ENCODE measurements at regions not wholly inside any gene's neighbourhood (a gene's known extent, or its start where the extent isn't known, plus 50 kb on each side); places are given as distances from the start of the nearest gene placed in this dataset.

GRCh38 chr13:50712456-50712855 lies 131.0 kb downstream of the DLEU7 start:
- no peak for DNase-seq

DNA sequence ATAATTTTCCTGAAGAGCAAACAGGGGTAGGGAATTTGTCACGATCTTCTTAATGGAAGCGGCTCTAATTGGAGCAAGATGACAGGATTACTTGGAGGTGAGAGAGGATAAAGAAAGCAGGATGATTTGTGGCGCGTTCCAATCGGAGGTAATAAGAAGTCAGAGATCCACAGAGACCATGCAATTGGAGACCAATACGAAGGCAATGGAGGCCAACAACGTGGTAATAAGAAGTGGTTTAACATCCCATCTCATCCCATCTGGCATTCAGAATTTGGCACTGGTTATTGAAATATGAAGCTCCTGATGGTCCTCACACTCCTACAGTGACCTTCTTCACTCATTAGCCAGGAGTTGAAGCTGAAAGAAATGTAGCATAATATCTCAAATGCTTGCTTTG lies 130.6 kb downstream of the DLEU7 start:
- no peak for DNase-seq

DNA sequence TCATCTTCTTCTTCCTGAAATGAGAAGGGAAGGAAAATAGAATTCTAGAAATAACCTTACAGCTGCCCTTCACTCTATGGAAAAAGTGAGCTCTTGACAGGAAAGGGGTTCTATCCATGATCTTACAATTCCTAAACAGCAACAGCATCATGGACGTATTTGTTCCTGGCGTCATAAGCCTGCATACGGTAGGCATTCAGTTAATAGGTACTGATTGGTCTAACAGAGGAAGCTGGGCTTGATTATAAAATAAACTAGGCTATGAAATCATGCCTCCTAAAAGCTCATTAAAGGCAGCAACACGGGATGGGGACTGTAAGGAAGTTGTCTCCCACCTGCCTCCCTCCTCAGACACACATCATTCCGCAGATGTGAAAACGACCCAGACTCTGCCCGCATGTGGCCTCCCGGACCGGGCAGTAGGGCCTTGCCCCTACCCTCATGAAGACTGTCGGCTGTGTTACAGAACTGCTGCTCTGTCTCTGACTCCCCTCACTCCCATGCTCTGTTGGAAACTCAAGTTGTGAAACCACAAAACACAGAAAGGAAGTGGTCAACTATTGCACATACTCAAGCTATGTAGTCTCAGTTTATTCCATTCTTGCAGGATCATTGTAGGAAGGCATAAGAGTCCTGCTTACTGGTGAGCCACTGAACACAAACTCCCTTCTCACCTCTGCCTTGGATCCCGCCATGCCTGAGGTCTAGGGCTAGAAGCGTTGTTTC lies 129.8 kb downstream of the DLEU7 start:
- no peak for DNase-seq

DNA sequence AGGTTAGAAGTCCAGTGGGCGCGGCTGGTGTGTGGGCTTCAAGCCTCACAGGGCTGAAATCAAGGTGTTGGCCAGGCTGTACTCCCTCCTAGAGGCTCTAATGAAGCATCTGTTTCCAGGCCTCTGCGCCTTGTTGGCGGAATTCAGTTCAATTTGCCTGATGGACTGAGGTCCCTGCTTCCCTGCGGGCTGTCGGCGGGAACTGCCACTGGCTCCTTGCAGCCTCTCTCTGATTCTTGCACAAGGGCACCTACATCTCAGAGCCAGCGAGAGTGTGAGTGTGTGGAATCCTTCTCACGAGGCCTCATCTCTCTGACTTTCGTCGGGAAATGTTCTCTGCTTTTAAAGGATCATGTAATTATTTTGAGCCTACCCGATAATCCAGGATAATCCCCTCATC lies 128.6 kb downstream of the DLEU7 start:
- DNase-seq: no peak

DNA sequence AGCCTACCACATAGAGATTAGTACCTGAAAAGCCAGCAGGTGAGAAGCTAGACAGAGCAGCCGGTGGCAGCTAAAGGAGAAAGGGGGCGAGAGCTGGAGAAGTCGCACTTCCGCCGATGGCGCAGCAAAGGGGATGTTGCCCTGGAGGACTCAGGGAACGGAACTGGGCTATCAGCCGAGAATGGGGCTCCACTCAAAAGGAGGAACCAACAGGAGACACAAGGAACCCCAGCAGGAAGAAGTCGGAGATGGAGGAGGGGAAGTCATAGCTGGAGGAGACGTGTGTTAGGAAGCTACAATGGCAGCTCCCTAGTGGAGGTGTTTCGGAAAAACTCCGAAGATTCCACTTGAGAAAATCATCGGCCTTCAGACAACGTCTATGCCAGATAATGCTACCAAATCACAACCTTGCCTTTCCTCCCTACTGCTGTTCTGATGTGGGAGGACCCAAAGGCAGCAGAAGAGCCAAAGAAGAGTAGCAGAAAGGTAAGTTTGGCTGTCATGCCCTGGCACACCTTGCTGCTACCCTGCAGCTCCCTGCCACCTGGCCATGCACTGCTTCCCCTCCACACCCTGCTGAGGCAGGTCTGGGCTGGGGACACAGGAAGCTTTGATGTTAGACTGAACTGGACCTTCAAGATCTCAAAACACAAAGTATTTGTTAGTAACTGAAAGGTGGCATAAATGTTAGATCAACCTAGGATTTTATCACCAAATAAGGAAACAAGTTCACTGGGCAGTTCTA lies 127.9 kb downstream of the DLEU7 start:
- DNase-seq: no peak

DNA sequence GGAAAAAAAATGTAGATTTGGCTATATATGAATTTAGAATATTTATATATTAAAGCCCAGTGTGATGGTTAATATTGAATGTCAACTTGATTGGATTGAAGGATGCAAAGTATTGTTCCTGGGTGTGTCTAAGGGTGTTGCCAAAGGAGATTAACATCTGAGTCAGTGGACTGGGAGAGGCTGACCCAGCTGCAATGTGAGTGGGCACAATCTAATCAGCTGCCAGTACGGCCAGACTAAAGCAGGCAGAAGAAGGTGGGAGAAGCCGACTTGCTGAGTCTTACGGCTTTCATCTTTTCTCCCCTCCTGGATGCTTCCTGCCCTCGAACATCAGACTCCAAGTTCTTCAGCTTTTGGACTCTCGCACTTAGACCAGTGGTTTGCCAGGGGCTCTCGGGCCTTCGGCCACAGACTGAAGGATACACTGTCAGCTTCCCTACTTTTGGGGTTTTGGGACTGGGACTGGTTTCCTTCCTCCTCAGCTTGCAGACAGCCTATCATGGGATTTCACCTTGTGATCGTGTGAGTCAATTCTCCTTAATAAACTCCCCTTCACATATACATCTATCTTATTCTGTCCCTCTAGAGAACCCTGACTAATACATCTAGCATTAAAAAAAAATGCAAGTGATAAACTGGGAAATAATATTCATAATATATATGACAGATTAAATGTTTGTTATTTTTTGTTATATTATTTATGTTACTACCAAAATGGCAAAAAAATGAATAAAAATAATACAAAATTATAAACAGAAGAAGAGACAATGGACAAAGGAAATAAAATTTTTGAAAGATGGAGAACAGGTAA lies 122.4 kb downstream of the DLEU7 start:
- DNase-seq: no peak

- no peak for DNase-seq
Measured at GRCh38 chr13:50721672-50721992, 121.9 kb downstream of the DLEU7 start.

DNA sequence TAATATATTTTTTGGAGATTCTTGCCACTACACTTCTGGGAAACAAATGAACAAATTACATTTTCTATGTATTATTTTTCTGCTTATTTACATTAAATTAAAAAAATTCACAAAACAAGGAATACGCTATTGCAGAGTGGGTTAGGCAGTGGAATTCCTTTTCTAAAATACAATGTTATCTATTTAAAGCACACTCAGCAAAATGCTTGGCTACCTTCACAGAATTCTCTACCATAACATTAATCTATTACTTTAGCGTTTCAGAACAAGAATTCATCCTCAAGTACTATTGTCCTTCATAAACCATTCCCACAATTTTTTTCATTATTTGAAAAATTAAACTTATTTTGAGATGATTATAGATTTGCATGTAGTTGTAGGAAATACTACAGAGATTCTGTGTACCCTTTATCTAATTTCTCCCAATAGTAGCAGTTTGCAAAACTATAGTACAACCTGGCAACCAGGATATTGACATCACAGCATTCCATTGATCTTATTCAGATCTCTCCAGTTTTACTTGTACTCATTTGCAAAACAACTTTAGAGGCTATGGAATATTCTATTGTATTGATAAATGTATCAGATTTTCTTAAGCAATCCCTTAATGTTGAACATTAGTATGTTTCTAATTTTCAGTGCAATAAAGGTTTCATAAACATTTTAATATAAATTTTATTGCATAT lies 120.9 kb downstream of the DLEU7 start:
- no peak for DNase-seq

DNA sequence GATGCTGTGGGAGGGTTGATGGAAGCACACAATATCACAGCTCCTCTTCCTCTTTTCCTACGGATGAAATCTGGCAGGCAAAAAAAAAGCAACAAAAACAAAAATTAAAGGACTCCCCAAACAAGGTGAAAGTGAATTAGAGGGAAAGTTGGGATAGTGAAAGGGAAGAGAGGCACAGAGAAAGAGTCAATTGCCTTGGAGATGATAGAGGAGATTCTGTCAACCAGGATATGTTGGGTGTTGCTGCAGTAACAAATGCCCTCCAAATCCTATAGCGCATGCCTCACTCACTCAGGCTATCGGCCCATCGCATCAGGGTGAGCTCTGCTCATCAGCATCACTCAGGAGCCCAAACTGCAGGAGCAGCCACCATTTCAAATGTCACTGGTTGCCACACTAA lies 119.1 kb downstream of the DLEU7 start:
- no peak for DNase-seq

DNA sequence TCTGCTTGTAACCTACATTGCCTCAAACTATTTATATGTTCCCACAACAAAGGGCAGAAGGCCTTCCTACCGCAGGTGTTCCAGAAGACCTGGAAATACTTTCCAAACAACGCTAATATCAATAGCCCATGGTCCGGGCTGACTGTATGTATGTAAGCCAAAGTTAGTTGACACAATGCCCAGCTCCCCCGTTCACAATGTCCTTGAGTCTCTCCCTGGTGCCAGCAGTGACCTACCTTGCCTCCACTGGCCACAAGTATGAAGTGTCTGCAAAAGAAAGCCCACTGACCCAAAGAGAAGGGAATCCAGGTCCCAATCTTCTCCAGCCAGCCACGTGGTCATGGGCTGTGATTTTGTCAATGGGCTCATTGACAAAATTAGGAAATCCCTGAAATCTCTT lies 118.6 kb downstream of the DLEU7 start:
- no peak for DNase-seq

DNA sequence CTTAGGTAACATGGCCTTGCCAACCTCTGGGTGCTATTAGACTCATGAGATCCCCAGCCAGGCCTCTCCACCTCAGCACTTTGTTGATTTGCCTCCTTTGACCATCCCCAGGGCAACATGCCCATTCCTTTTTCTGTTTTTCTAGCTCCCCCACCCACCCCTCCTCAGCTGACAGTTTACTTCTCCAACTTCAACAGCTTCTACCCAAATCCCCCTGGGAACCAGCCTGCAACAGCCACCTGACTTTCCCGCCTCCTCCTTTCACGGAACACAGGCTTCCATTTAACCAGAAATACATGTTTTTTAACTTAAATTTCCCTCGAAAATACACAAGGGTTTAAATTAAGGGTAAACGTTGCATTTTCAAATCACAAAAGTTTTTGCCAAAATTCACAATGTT lies 117.3 kb downstream of the DLEU7 start:
- no peak for DNase-seq

- DNase-seq: no peak
Measured at GRCh38 chr13:50729177-50729576, 114.3 kb downstream of the DLEU7 start.

DNA sequence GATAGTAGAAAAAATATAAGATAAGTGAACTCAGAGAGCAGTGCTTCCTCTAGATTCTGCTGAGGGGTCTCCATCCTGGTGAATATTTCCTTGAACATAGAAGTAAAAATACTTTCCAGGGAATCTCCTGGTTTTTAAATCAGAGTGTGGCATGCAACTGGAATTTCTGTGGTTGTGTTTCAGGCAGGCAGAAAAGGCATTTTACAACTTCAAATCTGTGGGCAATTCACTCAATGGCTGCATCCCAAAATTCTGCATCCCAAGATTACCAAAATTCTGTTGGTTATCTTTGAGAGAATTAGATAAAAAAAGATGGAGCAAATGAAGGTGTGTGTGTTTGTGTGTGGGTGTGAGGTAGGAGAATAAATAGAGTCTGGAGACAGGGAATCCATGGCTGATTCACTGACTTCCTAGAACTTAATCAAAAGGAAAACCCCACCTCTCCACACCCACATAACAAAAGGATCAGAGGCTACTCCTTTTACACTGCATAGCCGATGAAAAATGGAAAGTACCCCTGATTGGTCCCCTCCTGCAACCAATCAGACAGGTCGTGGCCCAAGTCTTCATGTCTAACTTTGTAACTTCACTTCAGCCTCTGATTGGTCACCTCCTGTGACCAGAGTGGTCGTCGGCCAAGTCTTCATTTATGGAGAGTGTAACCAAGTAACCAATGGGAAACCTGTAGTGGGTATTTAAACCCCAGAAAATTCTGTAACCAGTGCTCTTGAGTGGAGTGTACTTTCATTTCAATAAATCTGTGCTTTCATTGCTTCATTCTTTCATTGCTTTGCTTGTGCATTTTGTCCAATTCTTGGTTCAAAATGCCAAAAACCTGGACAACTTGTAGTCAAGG lies 112.8 kb downstream of the DLEU7 start:
- DNase-seq: no peak

DNA sequence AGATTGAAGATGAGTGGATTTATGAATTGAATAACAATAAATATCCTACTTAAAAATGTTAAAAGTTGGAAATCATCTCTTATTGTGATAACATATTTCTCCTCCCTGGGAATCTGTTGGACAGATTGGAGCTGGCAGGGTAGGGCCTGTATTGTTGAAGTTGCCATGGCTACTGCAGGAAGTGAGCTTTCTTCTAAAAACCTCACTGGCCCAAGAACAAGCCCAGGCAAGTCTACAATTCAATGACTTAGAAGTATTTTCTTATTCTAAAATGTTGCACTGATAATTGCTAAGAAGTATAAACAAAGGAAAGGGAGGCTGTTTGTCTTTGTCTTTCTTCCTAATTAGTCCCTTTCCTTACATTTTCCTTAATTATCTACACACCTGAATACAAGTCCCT lies 112.1 kb downstream of the DLEU7 start:
- no peak for DNase-seq

DNA sequence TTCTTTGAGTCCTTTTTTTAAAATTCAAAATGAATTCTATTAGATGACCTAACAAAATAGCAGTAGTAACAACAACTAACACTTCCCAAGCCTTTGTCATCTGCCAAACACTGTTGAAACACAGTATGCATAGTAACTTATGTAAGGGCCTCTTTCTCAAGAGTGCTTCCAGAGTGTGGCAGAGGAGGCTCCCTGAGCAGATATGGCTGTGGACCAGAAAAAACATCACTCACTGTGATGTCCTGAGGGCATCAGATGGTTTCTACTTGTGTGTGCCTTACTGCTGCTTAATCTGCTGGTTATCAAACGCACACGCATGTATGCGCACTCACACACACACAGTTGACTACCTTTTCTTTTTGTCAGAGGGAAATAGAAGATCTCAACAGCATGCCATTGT lies 110.8 kb downstream of the DLEU7 start:
- no peak for DNase-seq

GRCh38 chr13:50733392-50733791 lies 110.1 kb downstream of the DLEU7 start:
- no peak for DNase-seq

DNA sequence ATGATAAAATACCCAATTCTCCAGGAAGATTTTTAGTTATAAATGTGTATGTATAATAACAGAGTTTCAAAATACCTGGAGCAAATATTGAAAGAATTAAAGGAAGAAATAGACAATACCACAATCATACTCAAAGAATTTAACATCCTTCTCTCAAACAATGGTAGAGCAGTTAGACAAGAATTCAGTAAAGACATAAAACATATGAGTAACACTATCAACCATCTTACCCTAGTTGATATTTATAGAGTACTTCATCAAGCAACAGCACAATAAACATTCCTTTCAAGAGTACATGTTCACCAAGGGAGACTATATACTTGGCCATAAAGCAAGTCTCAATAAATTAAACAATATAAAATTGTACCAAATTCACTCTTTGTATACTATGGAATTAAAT lies 108.4 kb downstream of the DLEU7 start:
- DNase-seq: no peak

DNA sequence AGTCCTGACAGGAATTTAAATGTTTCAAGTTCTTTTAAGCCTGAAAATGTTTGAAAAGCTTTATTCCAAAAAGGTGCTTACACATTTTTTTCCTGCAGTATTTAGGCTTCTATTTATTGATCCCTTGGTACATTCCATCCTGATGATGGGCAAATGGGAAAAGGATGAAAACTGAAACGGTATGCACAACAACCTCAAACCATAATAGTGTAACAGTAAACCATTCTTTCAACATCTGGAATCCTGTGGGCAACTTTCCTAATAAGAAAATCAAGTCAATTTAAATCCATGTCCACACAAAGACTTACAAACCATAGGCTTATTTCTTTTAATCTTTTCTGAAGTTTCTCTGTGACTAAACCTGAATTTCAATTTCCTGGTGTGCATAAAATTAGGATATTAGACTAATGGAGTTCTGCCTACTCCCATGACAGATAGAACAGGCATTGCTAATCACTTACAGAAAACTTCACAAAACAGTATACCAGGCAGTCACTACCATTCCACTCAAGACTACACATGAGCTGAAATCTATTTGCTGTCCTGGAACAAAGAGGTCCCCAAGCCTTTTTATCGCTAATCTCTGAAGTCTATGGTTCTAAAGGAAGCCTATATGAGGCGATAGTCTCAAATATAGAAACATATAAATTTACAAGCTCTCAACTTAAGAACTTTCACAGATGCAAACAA lies 103.3 kb downstream of the DLEU7 start:
- no peak for DNase-seq

DNA sequence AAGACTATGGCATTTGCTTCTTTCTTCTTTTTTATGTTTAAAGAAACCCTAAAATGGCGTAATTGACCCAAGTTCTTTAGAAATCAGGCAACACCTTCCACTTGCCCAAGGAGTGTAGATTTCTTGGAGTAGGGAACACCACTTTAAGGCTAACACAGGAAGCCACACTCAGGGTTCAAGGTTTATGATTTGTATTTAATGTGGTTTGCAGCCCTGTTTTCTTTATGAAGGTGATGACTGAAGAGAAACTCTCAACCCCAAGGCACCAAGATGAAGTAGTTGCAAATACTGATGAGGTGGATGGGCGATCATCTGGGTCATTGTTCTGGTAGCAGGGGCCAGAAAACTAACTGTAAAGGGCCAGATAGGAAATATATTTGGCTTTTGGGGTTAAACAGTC lies 101.1 kb downstream of the DLEU7 start:
- no peak for DNase-seq

DNA sequence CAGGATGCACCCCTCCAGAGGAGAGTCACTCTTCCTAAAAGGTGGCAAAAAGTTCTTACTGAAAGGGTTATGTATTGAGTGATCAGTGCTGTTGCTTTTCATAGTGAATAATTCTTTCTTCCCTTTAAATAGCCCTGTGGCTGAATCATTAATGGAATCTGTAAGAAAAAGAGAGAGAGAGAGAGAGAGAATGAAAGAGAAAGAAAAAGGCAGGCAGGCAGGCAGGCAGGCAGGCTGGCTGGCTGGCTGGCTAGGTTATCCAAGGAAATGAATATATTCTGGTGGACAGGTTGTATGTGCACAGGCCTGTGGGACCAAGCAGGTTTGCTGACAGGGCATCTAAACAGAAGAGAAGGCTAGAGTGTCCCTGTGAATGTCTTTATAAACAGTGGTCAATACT lies 100.5 kb downstream of the DLEU7 start:
- DNase-seq: no peak

- DNase-seq: no peak
Measured at GRCh38 chr13:50744116-50744660, 99.3 kb downstream of the DLEU7 start.

All from left kidney (tissue), 1 donor.